HK-2 (cell line): ENCODE measurements at regions not wholly inside any gene's neighbourhood (a gene's known extent, or its start where the extent isn't known, plus 50 kb on each side); places are given as distances from the start of the nearest gene placed in this dataset.
"Not testable (repeated sequence)": the region's sequence is repeated elsewhere in the genome, so short reads cannot be mapped to it uniquely, and the experiment has no call there.

ENCODE experiments used
- DNase-seq: peaks from one replicate; pipeline ENCODE4 v3.0.0-alpha.2; 2018; ENCODE audit not compliant: unreplicated experiment

GRCh38 chr13:50452028-50452427 is 391.5 kb downstream of the DLEU7 start:
- no peak for DNase-seq

GRCh38 chr13:50452756-50453155 is 390.7 kb downstream of the DLEU7 start:
- DNase-seq = no peak

- no peak for DNase-seq
Measured at GRCh38 chr13:50453188-50453587, 390.3 kb downstream of the DLEU7 start.

- no peak for DNase-seq
Measured at GRCh38 chr13:50456111-50456510, 387.4 kb downstream of the DLEU7 start.

- no peak for DNase-seq
Measured at GRCh38 chr13:50457415-50458393, 385.8 kb downstream of the DLEU7 start.

- no peak for DNase-seq
Measured at GRCh38 chr13:50459046-50459445, 384.4 kb downstream of the DLEU7 start.

GRCh38 chr13:50459658-50460057 is 383.8 kb downstream of the DLEU7 start:
- DNase-seq = no peak

GRCh38 chr13:50460358-50460757 is 383.1 kb downstream of the DLEU7 start:
- no peak for DNase-seq

GRCh38 chr13:50461189-50461588 is 382.3 kb downstream of the DLEU7 start:
- DNase-seq = no peak

GRCh38 chr13:50463719-50464118 is 379.8 kb downstream of the DLEU7 start:
- no peak for DNase-seq

GRCh38 chr13:50464349-50465251 is 378.9 kb downstream of the DLEU7 start:
- no peak for DNase-seq

GRCh38 chr13:50466456-50466855 is 377.0 kb downstream of the DLEU7 start:
- no peak for DNase-seq

GRCh38 chr13:50467156-50468110 is 376.1 kb downstream of the DLEU7 start:
- no peak for DNase-seq

- DNase-seq = no peak
Measured at GRCh38 chr13:50468849-50469669, 374.4 kb downstream of the DLEU7 start.

- DNase-seq = not testable (repeated sequence)
Measured at GRCh38 chr13:50473050-50473449, 370.4 kb downstream of the DLEU7 start.

- DNase-seq = no peak
Measured at GRCh38 chr13:50474088-50474662, 369.3 kb downstream of the DLEU7 start.

GRCh38 chr13:50476577-50477285 is 366.8 kb downstream of the DLEU7 start:
- DNase-seq = no peak

GRCh38 chr13:50481936-50482335 is 361.6 kb downstream of the DLEU7 start:
- no peak for DNase-seq

- DNase-seq = no peak
Measured at GRCh38 chr13:50483416-50483815, 360.1 kb downstream of the DLEU7 start.
